ENCODE measurements at regions not wholly inside any gene's neighbourhood (a gene's known extent, or its start where the extent isn't known, plus 50 kb on each side); places are given as distances from the start of the nearest gene placed in this dataset.

DNA sequence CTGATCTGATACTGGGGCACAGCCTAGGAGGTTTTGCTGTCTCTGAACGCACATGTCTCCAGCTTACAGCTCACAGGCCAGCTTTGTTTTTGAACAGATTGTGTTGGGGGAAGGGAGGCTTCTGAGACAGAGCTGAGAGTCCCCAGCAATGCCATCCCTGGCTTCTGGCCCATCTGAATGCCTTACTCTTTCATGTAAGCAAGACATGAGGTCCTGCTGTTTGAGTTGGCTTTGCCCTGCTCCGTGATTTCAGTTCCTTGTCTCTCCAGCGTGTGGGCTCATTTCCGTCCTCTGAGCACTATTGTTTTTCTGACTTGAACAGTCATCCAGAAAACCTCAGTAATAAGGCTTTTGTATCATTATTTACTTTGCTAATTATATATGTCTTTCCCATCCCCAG, 194.9 kb upstream of the TNP1 start:
- H3K27me3 ChIP-seq (ENCODE audit: control insufficient read depth, insufficient read depth, low read length): no peaks in the 10 kb centered on the region
- no peaks in the 10 kb centered on the region for H3K36me3 ChIP-seq (ENCODE audit: control insufficient read depth, insufficient read depth, low read length)
- no peak overlapping the region for H3K4me3 ChIP-seq (ENCODE audit: low read depth, low read length)
- DNase-seq (ENCODE audit: low read depth): peak; percentile 34
- no peak for TF ChIP-seq CTCF (IDR thresholded peaks at IDR 0.05; ENCODE audit: insufficient read depth, low read length, poor library complexity, severe bottlenecking)

DNA sequence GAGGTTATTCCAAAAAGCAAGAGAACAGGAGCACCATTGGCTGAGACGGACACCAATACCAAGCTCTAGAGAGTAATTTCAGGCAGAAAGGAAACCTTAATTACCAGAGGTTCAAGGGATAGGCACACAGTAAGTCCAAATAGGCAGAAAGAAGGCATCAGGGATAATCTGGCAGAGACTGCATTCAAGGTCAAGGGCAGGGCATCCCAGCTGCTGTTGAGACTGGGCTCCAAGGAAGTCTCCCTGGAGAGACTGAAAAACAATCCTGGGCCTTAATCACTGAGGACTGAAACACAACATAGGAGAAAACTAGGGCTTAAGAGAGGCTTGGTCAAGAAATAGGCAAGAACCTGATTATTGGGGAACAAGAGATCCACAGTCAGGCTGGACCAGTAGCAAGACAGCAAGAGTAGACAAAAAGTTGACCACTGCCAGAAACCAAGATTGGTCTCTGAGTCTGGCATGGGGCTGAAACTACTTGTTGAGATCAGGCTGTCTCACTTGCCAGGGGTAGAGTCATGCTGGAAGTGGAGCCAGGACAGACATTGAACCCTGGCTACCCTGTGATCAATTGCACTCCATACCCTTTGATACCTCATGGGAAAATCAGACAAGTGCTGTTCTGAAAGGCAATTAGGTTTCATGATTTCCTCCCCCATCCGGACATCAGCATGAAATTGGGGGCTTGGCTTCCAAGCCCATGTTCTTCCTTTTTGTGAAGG, 193.2 kb upstream of the TNP1 start:
- no peak for TF ChIP-seq CTCF (IDR thresholded peaks at IDR 0.05; ENCODE audit: insufficient read depth, low read length, poor library complexity, severe bottlenecking)
- no peaks in the 10 kb centered on the region for H3K36me3 ChIP-seq (ENCODE audit: control insufficient read depth, insufficient read depth, low read length)

DNA sequence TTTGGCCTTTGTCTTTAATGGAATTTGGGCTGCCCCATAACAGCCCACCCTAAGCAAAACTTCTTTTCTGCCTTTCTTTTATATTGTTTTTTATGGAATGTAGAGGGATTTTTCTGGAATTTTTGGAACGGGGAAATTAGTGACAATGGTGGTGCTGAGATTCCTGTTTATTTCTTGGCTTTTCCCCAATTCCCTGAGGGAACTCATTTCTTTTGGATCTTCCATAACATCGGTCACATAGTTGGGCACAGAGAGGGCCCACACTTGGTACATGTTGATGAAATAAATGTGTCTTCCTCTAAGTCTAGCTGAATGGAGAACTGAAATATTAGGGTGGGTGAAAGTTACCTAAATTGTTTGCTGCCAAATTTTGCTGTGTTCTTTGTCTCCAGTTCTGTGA, 191.6 kb upstream of the TNP1 start:
- TF ChIP-seq CTCF (IDR thresholded peaks at IDR 0.05; ENCODE audit: insufficient read depth, low read length, poor library complexity, severe bottlenecking): no peak
- H3K36me3 ChIP-seq (ENCODE audit: control insufficient read depth, insufficient read depth, low read length): no peaks in the 10 kb centered on the region
- H3K4me3 ChIP-seq (ENCODE audit: low read depth, low read length): no peak overlapping the region

More for the DNA sequence above, 193.2 kb upstream of the TNP1 start:
- DNase-seq (ENCODE audit: low read depth): no peak
- H3K4me3 ChIP-seq (ENCODE audit: low read depth, low read length): no peak overlapping the region
- no peaks in the 10 kb centered on the region for H3K27me3 ChIP-seq (ENCODE audit: control insufficient read depth, insufficient read depth, low read length)

DNA sequence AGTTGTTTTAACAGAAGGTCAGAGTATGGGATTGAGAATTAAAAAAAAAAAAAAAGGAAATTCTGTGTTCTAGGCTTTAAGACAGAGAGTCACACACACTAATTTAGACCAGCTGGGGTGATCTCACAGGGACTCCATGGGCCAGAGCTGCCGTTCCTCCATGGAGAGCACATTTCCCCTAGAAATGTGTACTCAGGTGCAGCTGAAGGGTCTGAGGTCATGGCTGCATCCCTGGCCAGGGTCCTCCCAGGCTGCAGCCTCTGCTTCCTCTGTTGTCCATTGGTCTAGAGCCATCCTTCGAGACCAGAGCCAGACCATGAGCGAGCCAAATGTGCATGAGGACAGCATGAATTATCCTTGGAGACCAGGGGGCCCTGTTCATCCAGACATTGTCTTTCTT, 190.1 kb upstream of the TNP1 start:
- H3K4me3 ChIP-seq (ENCODE audit: low read depth, low read length): no peak overlapping the region
- no peaks in the 10 kb centered on the region for H3K36me3 ChIP-seq (ENCODE audit: control insufficient read depth, insufficient read depth, low read length)
- DNase-seq (ENCODE audit: low read depth): no peak
- TF ChIP-seq CTCF (IDR thresholded peaks at IDR 0.05; ENCODE audit: insufficient read depth, low read length, poor library complexity, severe bottlenecking): no peak
- no peaks in the 10 kb centered on the region for H3K27me3 ChIP-seq (ENCODE audit: control insufficient read depth, insufficient read depth, low read length)

More for the DNA sequence above, 191.6 kb upstream of the TNP1 start:
- DNase-seq (ENCODE audit: low read depth): no peak
- no peaks in the 10 kb centered on the region for H3K27me3 ChIP-seq (ENCODE audit: control insufficient read depth, insufficient read depth, low read length)

DNA sequence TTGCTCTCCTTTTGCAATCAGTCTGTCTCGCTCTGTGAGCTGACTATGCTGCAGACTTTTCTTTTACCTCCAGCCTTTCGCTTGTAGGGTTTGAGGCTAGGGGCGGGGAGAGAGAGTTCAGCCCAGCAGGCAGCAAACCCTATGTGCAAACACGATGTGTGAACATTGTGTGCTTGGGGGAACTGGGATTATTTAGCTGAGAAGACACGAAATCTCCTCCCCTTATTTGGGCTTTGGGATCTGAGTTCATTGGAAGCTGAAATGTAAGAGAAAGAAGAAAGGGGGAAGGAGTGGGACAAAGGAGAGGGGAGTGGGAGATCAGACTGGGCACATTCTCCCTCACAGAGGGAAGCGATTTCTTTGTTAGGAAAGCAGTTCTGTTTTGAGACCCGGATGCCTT, 189.6 kb upstream of the TNP1 start:
- Histone ChIP-seq H3K27me3 (ENCODE audit: control insufficient read depth, insufficient read depth, low read length) (no peaks in the 10 kb centered on the region), H3K36me3 (ENCODE audit: control insufficient read depth, insufficient read depth, low read length) (no peaks in the 10 kb centered on the region), H3K4me3 (ENCODE audit: low read depth, low read length) (no peak overlapping the region)
- TF ChIP-seq CTCF (IDR thresholded peaks at IDR 0.05; ENCODE audit: insufficient read depth, low read length, poor library complexity, severe bottlenecking): no peak
- no peak for DNase-seq (ENCODE audit: low read depth)

- no peak for DNase-seq (ENCODE audit: low read depth)
- Histone ChIP-seq H3K27me3 (ENCODE audit: control insufficient read depth, insufficient read depth, low read length) (no peaks in the 10 kb centered on the region), H3K36me3 (ENCODE audit: control insufficient read depth, insufficient read depth, low read length) (no peaks in the 10 kb centered on the region), H3K4me3 (ENCODE audit: low read depth, low read length) (no peak overlapping the region)
- TF ChIP-seq CTCF (IDR thresholded peaks at IDR 0.05; ENCODE audit: insufficient read depth, low read length, poor library complexity, severe bottlenecking): no peak
These were observed 188.9 kb upstream of the TNP1 start for GRCh38 chr2:217048730-217049129.
